HG02884 (cell line): ENCODE measurements at regions not wholly inside any gene's neighbourhood (a gene's known extent, or its start where the extent isn't known, plus 50 kb on each side); places are given as distances from the start of the nearest gene placed in this dataset.
"Not testable (repeated sequence)": the region's sequence is repeated elsewhere in the genome, so short reads cannot be mapped to it uniquely, and the experiment has no call there.

Experiments
- ATAC-seq: cut with Tn5 transposase; IDR thresholded peaks from one replicate; pipeline ENCODE4 v1.9.1; 2021; ENCODE audit warnings: mild to moderate bottlenecking, moderate library complexity; ENCODE audit not compliant: unreplicated experiment

GRCh38 chr15:89024418-89024817, 63.8 kb upstream of the ABHD2 start:
- ATAC-seq: no peak

- no peak for ATAC-seq
Observed at GRCh38 chr15:89026167-89026566, 62.1 kb upstream of the ABHD2 start.

GRCh38 chr15:89028036-89028435, 60.2 kb upstream of the ABHD2 start:
- no peak for ATAC-seq

- no peak for ATAC-seq
Observed at GRCh38 chr15:89030311-89030710, 57.9 kb upstream of the ABHD2 start.

- ATAC-seq: not testable (repeated sequence)
Observed at GRCh38 chr15:89031637-89032285, 56.5 kb upstream of the ABHD2 start.

- ATAC-seq: no peak
Observed at GRCh38 chr15:89034305-89034704, 54.0 kb upstream of the ABHD2 start.

- no peak for ATAC-seq
Observed at GRCh38 chr15:89035150-89035549, 53.1 kb upstream of the ABHD2 start.

GRCh38 chr15:89035658-89036057, 52.6 kb upstream of the ABHD2 start:
- ATAC-seq: no peak

GRCh38 chr15:89038146-89038545, 50.1 kb upstream of the ABHD2 start:
- no peak for ATAC-seq
